Liver (tissue), 8 donors: ENCODE measurements at regions not wholly inside any gene's neighbourhood (a gene's known extent, or its start where the extent isn't known, plus 50 kb on each side); places are given as distances from the start of the nearest gene placed in this dataset.

ENCODE experiments used
- DNase-seq: peaks from one replicate; pipeline ENCODE4 v3.0.0-alpha.2; 2017; ENCODE audit warnings: low spot score
- H3K27ac ChIP-seq, 2 donors: one replicate each; pipeline ENCODE4 v1.7.0; 2013; ENCODE audit warnings: inconsistent platforms in 2 of 2, low read length in 2 of 2, control low read depth in 1 of 2, low read depth in 1 of 2, mild to moderate bottlenecking in 1 of 2
- H3K27me3 ChIP-seq, 4 donors: one replicate each; pipeline versions ENCODE4 v1.6.1 to v1.7.0; 2013; ENCODE audit warnings: low read length in 3 of 4, inconsistent platforms in 1 of 4, mild to moderate bottlenecking in 1 of 4, moderate library complexity in 1 of 4; ENCODE audit not compliant: control insufficient read depth in 4 of 4, insufficient read depth in 4 of 4
- H3K36me3 ChIP-seq, 4 donors: one replicate each; pipeline versions ENCODE4 v1.6.1 to v1.7.0; 2013; ENCODE audit warnings: low read length in 3 of 4, mild to moderate bottlenecking in 3 of 4, low read depth in 1 of 4, moderate library complexity in 1 of 4; ENCODE audit not compliant: control insufficient read depth in 4 of 4, insufficient read depth in 3 of 4
- H3K4me1 ChIP-seq, 4 donors: one replicate each; pipeline versions ENCODE4 v1.6.1 to v1.7.0; 2013; ENCODE audit warnings: low read length in 3 of 4, mild to moderate bottlenecking in 3 of 4, moderate library complexity in 1 of 4; ENCODE audit not compliant: control insufficient read depth in 4 of 4, insufficient read depth in 4 of 4
- H3K4me3 ChIP-seq, 3 donors: one replicate each; pipeline versions ENCODE4 v1.6.1 to v1.7.0; 2013; ENCODE audit warnings: low read length in 3 of 3, control low read depth in 1 of 3, low read depth in 1 of 3, mild to moderate bottlenecking in 1 of 3
- H3K9ac ChIP-seq, 2 donors: one replicate each; pipeline ENCODE4 v1.7.0; 2013; ENCODE audit warnings: low read length in 2 of 2, mild to moderate bottlenecking in 2 of 2, moderate library complexity in 2 of 2, control low read depth in 1 of 2, low read depth in 1 of 2
- H3K9me3 ChIP-seq, 4 donors: one replicate each; pipeline versions ENCODE4 v1.6.1 to v1.7.0; 2013; ENCODE audit warnings: low read length in 3 of 4; ENCODE audit not compliant: control insufficient read depth in 4 of 4
- ATF3 ChIP-seq: IDR thresholded peaks from 2 replicates; pipeline ENCODE4 v1.6.1; 2016; ENCODE audit warnings: antibody characterized with exemption
- CTCF ChIP-seq: fragments of 150-350 bp; IDR thresholded peaks from 2 replicates; pipeline ENCODE4 v1.5.1; 2017; ENCODE audit warnings: improper control_type of control experiment, low read depth, low read length; ENCODE audit not compliant: missing input control
- FOXA1 ChIP-seq: IDR thresholded peaks from 2 replicates; pipeline ENCODE4 v1.6.1; 2016; ENCODE audit warnings: antibody characterized with exemption
- FOXA2 ChIP-seq: IDR thresholded peaks from 2 replicates; pipeline ENCODE4 v1.6.1; 2016; ENCODE audit warnings: antibody characterized with exemption
- GABPA ChIP-seq, 2 donors: IDR thresholded peaks in 1 of 2; conservative IDR thresholded peaks in 1 of 2; 2 replicates each; pipeline ENCODE4 v1.6.1; 2016; ENCODE audit warnings: antibody characterized with exemption in 2 of 2, mild to moderate bottlenecking in 1 of 2, moderate library complexity in 1 of 2
- HNF4A ChIP-seq, 2 donors: conservative IDR thresholded peaks; 2 replicates each; pipeline ENCODE4 v1.6.1; 2016; ENCODE audit warnings: antibody characterized with exemption in 2 of 2, mild to moderate bottlenecking in 2 of 2
- HNF4G ChIP-seq: IDR thresholded peaks from 2 replicates; pipeline ENCODE4 v1.6.1; 2016; ENCODE audit warnings: antibody characterized with exemption
- JUND ChIP-seq, 2 donors: IDR thresholded peaks; 2 replicates each; pipeline ENCODE4 v1.6.1; 2016; ENCODE audit warnings: antibody characterized with exemption in 2 of 2
- MAX ChIP-seq: IDR thresholded peaks from 2 replicates; pipeline ENCODE4 v1.6.1; 2016; ENCODE audit warnings: antibody characterized with exemption
- NR2F2 ChIP-seq: IDR thresholded peaks from 2 replicates; pipeline ENCODE4 v1.6.1; 2016; ENCODE audit warnings: antibody characterized with exemption
- REST ChIP-seq: IDR thresholded peaks from 2 replicates; pipeline ENCODE4 v1.6.1; 2016; ENCODE audit warnings: antibody characterized with exemption, mild to moderate bottlenecking
- RXRA ChIP-seq, 2 donors: IDR thresholded peaks; 2 replicates each; pipeline ENCODE4 v1.6.1; 2017 to 2018; ENCODE audit warnings: antibody characterized with exemption in 2 of 2, mild to moderate bottlenecking in 1 of 2
- SP1 ChIP-seq: IDR thresholded peaks from 2 replicates; pipeline ENCODE4 v1.6.1; 2018; ENCODE audit warnings: antibody characterized with exemption, mild to moderate bottlenecking
- TAF1 ChIP-seq: conservative IDR thresholded peaks from 2 replicates; pipeline ENCODE4 v1.6.1; 2016; ENCODE audit warnings: antibody characterized with exemption, mild to moderate bottlenecking
- YY1 ChIP-seq: IDR thresholded peaks from 2 replicates; pipeline ENCODE4 v1.6.1; 2016; ENCODE audit warnings: antibody characterized with exemption, mild to moderate bottlenecking
- ZBTB33 ChIP-seq: IDR thresholded peaks from 2 replicates; pipeline ENCODE4 v1.6.1; 2016; ENCODE audit warnings: antibody characterized with exemption
- WGBS: extraction: QIAGEN DNeasy Blood & Tissue Kit; methylation state at CpG from one replicate; pipeline ENCODE4 v1.1.7; 2013; 5-methylcytosine and 5-hydroxymethylcytosine counted together
- donor health status: healthy.
- donor health status: healthy.
- donor health status: healthy.
- donor health status: healthy.
- donor health status: healthy.

- Histone ChIP-seq H3K9ac (no peak overlapping the region), H3K27ac (no peak overlapping the region), H3K9me3 (no peaks in the 10 kb centered on the region), H3K36me3 (no peaks in the 10 kb centered on the region), H3K27me3 (no peaks in the 10 kb centered on the region), H3K4me1 (peaks cover 0 to 6% (median 0%) of the 10 kb centered on the region in 4 donors), H3K4me3 (no peak overlapping the region)
- no peak for DNase-seq
- TF ChIP-seq HNF4A (conservative IDR thresholded peaks at IDR 0.05) (peak in 1 of 2 donors; percentile 20), ATF3 (peak; percentile 86), RXRA (IDR thresholded peaks at IDR 0.05) (no peak)
- WGBS = 73% methylated on average over 6 of the region's 6 CpGs
Observed at GRCh38 chr11:13896175-13896980, 66.1 kb upstream of the SPON1 start.

GRCh38 chr11:13896981-13897353 is 65.6 kb upstream of the SPON1 start:
- Histone ChIP-seq H3K9me3 (no peaks in the 10 kb centered on the region), H3K4me3 (no peak overlapping the region), H3K9ac (no peak overlapping the region), H3K27me3 (no peaks in the 10 kb centered on the region), H3K27ac (no peak overlapping the region), H3K4me1 (peaks cover 0 to 6% (median 0%) of the 10 kb centered on the region in 4 donors), H3K36me3 (no peaks in the 10 kb centered on the region)
- TF ChIP-seq HNF4G (no peak), CTCF (no peak), SP1 (no peak), FOXA2 (no peak), JUND (IDR thresholded peaks at IDR 0.05) (no peak), ATF3 (no peak), YY1 (no peak), REST (no peak), RXRA (IDR thresholded peaks at IDR 0.05) (no peak), NR2F2 (no peak), ZBTB33 (no peak), HNF4A (conservative IDR thresholded peaks at IDR 0.05) (no peak), FOXA1 (no peak), MAX (no peak), TAF1 (no peak), GABPA (IDR thresholded peaks at IDR 0.05 in 1 of 2, conservative IDR thresholded peaks at IDR 0.05 in 1 of 2) (no peak)
- 73% methylated on average over 7 of the region's 7 CpGs for WGBS
- DNase-seq = no peak
